ENCODE measurements at regions not wholly inside any gene's neighbourhood (a gene's known extent, or its start where the extent isn't known, plus 50 kb on each side); places are given as distances from the start of the nearest gene placed in this dataset.

DNA sequence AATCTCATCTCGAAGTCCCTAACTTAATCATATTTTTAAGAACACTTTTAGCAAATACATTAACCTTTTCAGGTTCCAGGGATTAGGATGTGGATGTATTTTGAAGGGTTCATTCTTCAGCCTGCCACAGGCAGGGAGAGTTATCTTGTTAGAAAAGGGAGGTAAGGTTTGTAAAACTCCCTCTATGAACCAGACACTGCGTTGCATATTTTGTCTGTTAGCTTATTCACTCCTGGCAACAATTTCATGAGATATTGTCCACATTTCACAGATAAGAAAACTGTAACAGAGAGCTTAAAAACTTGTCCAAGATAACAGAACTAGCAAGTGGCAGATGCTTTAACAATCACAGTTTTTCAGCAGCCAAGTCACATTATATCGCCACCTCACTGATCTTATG is 155.4 kb downstream of the DIPK2A start:
- H3K23ac ChIP-seq (ENCODE audit: low read length): no peak overlapping the region
- H3K14ac ChIP-seq (ENCODE audit: low read length): no peak overlapping the region
- H2BK12ac ChIP-seq (ENCODE audit: low read length): no peak overlapping the region
- H3K4me1 ChIP-seq (ENCODE audit: control insufficient read depth in 1 of 2, insufficient read depth in 2 of 2, low read length in 2 of 2): no peaks in the 10 kb centered on the region
- no peaks in the 10 kb centered on the region for H3K79me2 ChIP-seq (ENCODE audit: control insufficient read depth, insufficient read depth, low read length, poor library complexity)
- no peak overlapping the region for H3K4me3 ChIP-seq (ENCODE audit: low read depth, low read length)
- no peaks in the 10 kb centered on the region for H3K27me3 ChIP-seq (ENCODE audit: insufficient read depth, low read length)
- H2BK120ac ChIP-seq (ENCODE audit: insufficient read depth, low read length, poor library complexity): no peak overlapping the region
- no peak overlapping the region for H4K12ac ChIP-seq (ENCODE audit: low read depth, low read length)
- no peak overlapping the region for H2AK5ac ChIP-seq (ENCODE audit: low read length)
- no peak overlapping the region for H3K9ac ChIP-seq (ENCODE audit: low read length)
- H3K4me2 ChIP-seq (ENCODE audit: low read length): no peak overlapping the region
- DNase-seq: no peak
- no peaks in the 10 kb centered on the region for H3K9me3 ChIP-seq (ENCODE audit: insufficient read depth, low read depth, low read length)
- no peak overlapping the region for H2AFZ ChIP-seq (ENCODE audit: insufficient read depth, low read length, poor library complexity)
- no peak overlapping the region for H4K91ac ChIP-seq (ENCODE audit: low read depth, low read length)
- H4K8ac ChIP-seq (ENCODE audit: low read depth, low read length): no peak overlapping the region
- no peak overlapping the region for H2BK5ac ChIP-seq (ENCODE audit: low read depth, low read length, poor library complexity)
- WGBS (ENCODE audit: extremely low coverage, insufficient coverage, insufficient read length): no CpG with 5 or more reads among the region's 3 CpGs
- no peak overlapping the region for H3K4ac ChIP-seq (ENCODE audit: low read depth, low read length)
- no peak overlapping the region for H3K18ac ChIP-seq (ENCODE audit: low read length)
- no peak overlapping the region for H3K27ac ChIP-seq (ENCODE audit: low read depth, low read length)
- H3K36me3 ChIP-seq (ENCODE audit: control insufficient read depth in 1 of 2, insufficient read depth in 2 of 2, low read length in 2 of 2): no peaks in the 10 kb centered on the region
- H3K79me1 ChIP-seq (ENCODE audit: low read length): no peaks in the 10 kb centered on the region

DNA sequence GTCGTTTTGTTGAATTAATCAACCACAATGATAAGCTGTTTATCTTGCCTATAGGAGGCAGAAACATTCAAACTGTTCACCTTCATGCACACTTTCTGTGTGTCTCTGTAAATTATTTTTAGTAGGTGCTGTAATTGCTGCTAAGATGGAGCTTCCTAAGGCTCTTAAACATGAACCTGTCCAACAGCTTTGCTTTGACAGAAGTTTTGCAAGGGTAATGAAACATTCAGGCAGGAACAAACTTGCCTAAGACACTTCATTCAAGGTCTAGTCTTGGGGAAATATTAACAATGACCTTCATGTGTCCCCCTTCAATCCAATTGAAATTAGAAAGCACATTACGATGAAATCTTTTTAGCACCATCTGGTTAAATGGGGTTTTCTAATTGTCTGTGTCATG is 156.1 kb downstream of the DIPK2A start:
- no peak overlapping the region for H4K8ac ChIP-seq (ENCODE audit: low read depth, low read length)
- no peaks in the 10 kb centered on the region for H3K79me2 ChIP-seq (ENCODE audit: control insufficient read depth, insufficient read depth, low read length, poor library complexity)
- H3K4ac ChIP-seq (ENCODE audit: low read depth, low read length): no peak overlapping the region
- no peaks in the 10 kb centered on the region for H3K9me3 ChIP-seq (ENCODE audit: insufficient read depth, low read depth, low read length)
- no peak overlapping the region for H2BK5ac ChIP-seq (ENCODE audit: low read depth, low read length, poor library complexity)
- H3K4me2 ChIP-seq (ENCODE audit: low read length): no peak overlapping the region
- no peak overlapping the region for H4K12ac ChIP-seq (ENCODE audit: low read depth, low read length)
- no peak overlapping the region for H2BK12ac ChIP-seq (ENCODE audit: low read length)
- no CpG with 5 or more reads among the region's 2 CpGs for WGBS (ENCODE audit: extremely low coverage, insufficient coverage, insufficient read length)
- no peaks in the 10 kb centered on the region for H3K79me1 ChIP-seq (ENCODE audit: low read length)
- H2BK120ac ChIP-seq (ENCODE audit: insufficient read depth, low read length, poor library complexity): no peak overlapping the region
- DNase-seq: no peak
- no peaks in the 10 kb centered on the region for H3K4me1 ChIP-seq (ENCODE audit: control insufficient read depth in 1 of 2, insufficient read depth in 2 of 2, low read length in 2 of 2)
- H3K4me3 ChIP-seq (ENCODE audit: low read depth, low read length): no peak overlapping the region
- no peak overlapping the region for H3K14ac ChIP-seq (ENCODE audit: low read length)
- no peak overlapping the region for H3K9ac ChIP-seq (ENCODE audit: low read length)
- no peak overlapping the region for H3K27ac ChIP-seq (ENCODE audit: low read depth, low read length)
- no peaks in the 10 kb centered on the region for H3K36me3 ChIP-seq (ENCODE audit: control insufficient read depth in 1 of 2, insufficient read depth in 2 of 2, low read length in 2 of 2)
- no peak overlapping the region for H3K18ac ChIP-seq (ENCODE audit: low read length)
- no peak overlapping the region for H3K23ac ChIP-seq (ENCODE audit: low read length)
- no peak overlapping the region for H2AK5ac ChIP-seq (ENCODE audit: low read length)
- no peaks in the 10 kb centered on the region for H3K27me3 ChIP-seq (ENCODE audit: insufficient read depth, low read length)
- no peak overlapping the region for H2AFZ ChIP-seq (ENCODE audit: insufficient read depth, low read length, poor library complexity)
- no peak overlapping the region for H4K91ac ChIP-seq (ENCODE audit: low read depth, low read length)

DNA sequence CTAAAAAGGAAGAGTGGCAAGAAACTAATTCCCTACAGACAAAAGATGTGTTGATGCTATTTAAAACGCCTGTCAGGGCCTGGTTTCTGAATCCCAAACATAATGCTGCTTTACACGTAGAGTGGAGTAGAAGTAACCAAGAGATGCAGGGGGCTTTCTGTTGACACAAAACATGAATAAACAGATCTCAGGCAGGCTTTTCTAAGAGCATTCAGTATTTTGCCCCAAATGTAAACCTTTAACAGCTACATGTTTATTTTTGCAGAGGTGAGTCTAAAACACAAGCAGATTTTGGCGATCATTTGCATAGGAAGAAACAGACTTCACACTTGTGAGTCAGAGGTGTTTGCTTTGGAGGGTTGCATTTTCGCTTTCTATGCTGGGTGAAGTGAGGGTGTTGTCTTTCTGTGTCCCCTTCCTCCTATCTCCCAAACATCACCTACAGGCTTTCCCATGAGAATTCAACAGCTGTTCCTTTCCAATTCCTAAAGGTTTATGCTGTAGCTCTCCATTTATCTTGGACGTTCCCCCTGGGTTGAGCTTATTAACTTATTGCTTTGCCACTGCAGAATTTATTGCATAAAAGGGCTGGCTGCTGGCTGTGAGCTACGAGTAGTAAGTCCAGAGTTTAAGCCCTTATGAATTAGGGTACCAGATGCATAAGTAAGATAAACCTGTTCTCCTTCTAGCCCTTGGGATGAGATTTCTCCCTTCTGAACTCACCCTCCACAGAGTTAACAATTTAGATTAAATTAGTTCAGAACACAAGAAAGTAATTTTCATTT is 156.7 kb downstream of the DIPK2A start:
- Histone ChIP-seq H3K36me3 (ENCODE audit: control insufficient read depth in 1 of 2, insufficient read depth in 2 of 2, low read length in 2 of 2) (no peaks in the 10 kb centered on the region), H3K4me2 (ENCODE audit: low read length) (no peak overlapping the region), H3K18ac (ENCODE audit: low read length) (no peak overlapping the region), H2BK120ac (ENCODE audit: insufficient read depth, low read length, poor library complexity) (no peak overlapping the region), H3K27me3 (ENCODE audit: insufficient read depth, low read length) (no peaks in the 10 kb centered on the region), H3K14ac (ENCODE audit: low read length) (no peak overlapping the region), H2AFZ (ENCODE audit: insufficient read depth, low read length, poor library complexity) (no peak overlapping the region), H3K23ac (ENCODE audit: low read length) (no peak overlapping the region), H2BK5ac (ENCODE audit: low read depth, low read length, poor library complexity) (no peak overlapping the region), H3K9ac (ENCODE audit: low read length) (no peak overlapping the region), H3K79me2 (ENCODE audit: control insufficient read depth, insufficient read depth, low read length, poor library complexity) (no peaks in the 10 kb centered on the region), H4K12ac (ENCODE audit: low read depth, low read length) (no peak overlapping the region), H2BK12ac (ENCODE audit: low read length) (no peak overlapping the region), H3K4me1 (ENCODE audit: control insufficient read depth in 1 of 2, insufficient read depth in 2 of 2, low read length in 2 of 2) (no peaks in the 10 kb centered on the region), H4K91ac (ENCODE audit: low read depth, low read length) (no peak overlapping the region), H2AK5ac (ENCODE audit: low read length) (no peak overlapping the region), H3K9me3 (ENCODE audit: insufficient read depth, low read depth, low read length) (no peaks in the 10 kb centered on the region), H3K27ac (ENCODE audit: low read depth, low read length) (no peak overlapping the region), H4K8ac (ENCODE audit: low read depth, low read length) (no peak overlapping the region), H3K79me1 (ENCODE audit: low read length) (no peaks in the 10 kb centered on the region), H3K4me3 (ENCODE audit: low read depth, low read length) (no peak overlapping the region), H3K4ac (ENCODE audit: low read depth, low read length) (no peak overlapping the region)
- WGBS (ENCODE audit: extremely low coverage, insufficient coverage, insufficient read length): no CpG with 5 or more reads among the region's 6 CpGs
- DNase-seq: no peak

DNA sequence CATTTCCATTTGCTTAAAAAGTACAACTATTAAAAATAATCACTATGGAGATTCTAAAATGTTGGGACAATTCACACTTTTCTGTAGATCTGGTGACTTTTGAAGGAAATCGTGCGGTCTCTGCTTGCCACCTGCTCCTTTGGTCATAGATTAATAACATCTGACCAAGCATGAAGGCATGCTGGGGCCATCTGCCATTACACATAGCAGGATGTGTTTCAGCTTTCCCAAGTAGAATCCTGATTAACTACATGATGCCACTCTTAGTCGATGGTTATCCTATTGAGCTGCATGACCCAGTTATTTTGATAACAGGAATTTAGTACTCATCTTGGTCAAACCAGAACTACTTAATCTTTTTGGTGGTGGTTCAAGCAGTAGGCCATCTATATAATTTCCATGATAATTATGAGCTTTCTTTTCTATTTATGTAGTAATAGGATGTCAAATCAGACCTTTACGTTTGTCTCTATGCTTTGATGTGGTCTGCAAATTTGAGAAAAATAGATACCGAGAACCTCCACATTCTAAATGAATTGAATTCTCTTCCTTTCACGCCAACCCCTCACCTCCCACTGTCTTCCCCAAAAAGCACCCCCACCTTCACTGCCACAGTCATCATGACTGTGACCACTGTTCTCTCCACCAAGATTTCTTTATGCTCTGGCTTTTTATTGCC is 158.1 kb downstream of the DIPK2A start:
- H4K8ac ChIP-seq (ENCODE audit: low read depth, low read length): no peak overlapping the region
- H3K27me3 ChIP-seq (ENCODE audit: insufficient read depth, low read length): no peaks in the 10 kb centered on the region
- WGBS (ENCODE audit: extremely low coverage, insufficient coverage, insufficient read length): 100% methylated on average over 1 of the region's 6 CpGs
- no peak overlapping the region for H3K4me3 ChIP-seq (ENCODE audit: low read depth, low read length)
- H2AFZ ChIP-seq (ENCODE audit: insufficient read depth, low read length, poor library complexity): no peak overlapping the region
- H4K91ac ChIP-seq (ENCODE audit: low read depth, low read length): no peak overlapping the region
- H3K4me2 ChIP-seq (ENCODE audit: low read length): no peak overlapping the region
- no peak overlapping the region for H2BK120ac ChIP-seq (ENCODE audit: insufficient read depth, low read length, poor library complexity)
- no peak overlapping the region for H3K23ac ChIP-seq (ENCODE audit: low read length)
- H3K18ac ChIP-seq (ENCODE audit: low read length): no peak overlapping the region
- H4K12ac ChIP-seq (ENCODE audit: low read depth, low read length): no peak overlapping the region
- no peak overlapping the region for H2BK12ac ChIP-seq (ENCODE audit: low read length)
- no peaks in the 10 kb centered on the region for H3K4me1 ChIP-seq (ENCODE audit: control insufficient read depth in 1 of 2, insufficient read depth in 2 of 2, low read length in 2 of 2)
- no peak for DNase-seq
- no peaks in the 10 kb centered on the region for H3K36me3 ChIP-seq (ENCODE audit: control insufficient read depth in 1 of 2, insufficient read depth in 2 of 2, low read length in 2 of 2)
- no peak overlapping the region for H3K14ac ChIP-seq (ENCODE audit: low read length)
- no peak overlapping the region for H3K27ac ChIP-seq (ENCODE audit: low read depth, low read length)
- no peaks in the 10 kb centered on the region for H3K9me3 ChIP-seq (ENCODE audit: insufficient read depth, low read depth, low read length)
- H2AK5ac ChIP-seq (ENCODE audit: low read length): no peak overlapping the region
- no peaks in the 10 kb centered on the region for H3K79me2 ChIP-seq (ENCODE audit: control insufficient read depth, insufficient read depth, low read length, poor library complexity)
- H2BK5ac ChIP-seq (ENCODE audit: low read depth, low read length, poor library complexity): no peak overlapping the region
- no peaks in the 10 kb centered on the region for H3K79me1 ChIP-seq (ENCODE audit: low read length)
- H3K9ac ChIP-seq (ENCODE audit: low read length): no peak overlapping the region
- no peak overlapping the region for H3K4ac ChIP-seq (ENCODE audit: low read depth, low read length)
